ENCODE measurements at regions not wholly inside any gene's neighbourhood (a gene's known extent, or its start where the extent isn't known, plus 50 kb on each side); places are given as distances from the start of the nearest gene placed in this dataset.

GRCh38 chr3:152959307-152959706, 124.4 kb downstream of the P2RY1 start:
- TF ChIP-seq POLR2A (IDR thresholded peaks at IDR 0.05) (no peak), CTCF (IDR thresholded peaks at IDR 0.05) (no peak)
